ENCODE measurements at regions not wholly inside any gene's neighbourhood (a gene's known extent, or its start where the extent isn't known, plus 50 kb on each side); places are given as distances from the start of the nearest gene placed in this dataset.
"Not testable (repeated sequence)": the region's sequence is repeated elsewhere in the genome, so short reads cannot be mapped to it uniquely, and the experiment has no call there.

DNA sequence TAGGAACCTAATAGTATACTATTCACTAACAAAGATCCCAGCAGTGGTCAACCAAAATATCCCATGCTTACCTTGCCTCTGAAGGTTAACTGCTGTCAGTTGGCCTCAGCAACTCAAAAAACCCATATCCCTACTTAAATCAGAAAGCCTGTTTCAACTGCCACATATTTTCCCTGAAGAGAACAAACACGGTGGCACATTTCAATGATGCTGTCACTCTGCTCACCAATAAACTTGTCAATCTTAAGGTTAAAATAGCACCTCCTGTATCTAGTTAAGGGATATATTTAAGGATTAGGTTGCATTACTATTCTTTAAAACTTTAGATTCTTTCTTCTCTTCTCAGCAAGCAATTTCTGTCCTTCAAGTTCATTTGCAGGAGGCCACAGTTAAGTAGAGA, 986.9 kb downstream of the CDH18 start:
- no peak for DNase-seq

DNA sequence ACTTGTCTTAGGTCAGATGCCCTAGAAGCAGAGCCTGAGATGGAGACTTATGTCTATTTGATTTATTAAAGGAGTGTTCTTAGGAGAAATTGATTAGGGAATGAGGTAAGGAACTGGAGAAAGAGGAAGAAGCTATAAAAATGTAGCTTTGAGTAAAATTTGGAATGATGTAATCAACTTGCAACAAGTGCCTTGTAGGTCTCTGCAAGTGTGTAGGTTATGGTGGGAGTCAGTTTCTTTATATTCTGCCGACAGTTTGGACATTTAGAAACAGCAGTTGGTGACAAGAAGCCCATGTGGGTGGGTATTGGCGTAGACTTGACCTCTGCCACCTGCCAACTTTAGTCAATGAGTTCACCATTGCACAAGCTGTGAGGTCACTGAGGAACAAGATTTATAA, 986.5 kb downstream of the CDH18 start:
- DNase-seq: no peak

GRCh38 chr5:19002111-19002510, 985.9 kb downstream of the CDH18 start:
- DNase-seq: no peak

GRCh38 chr5:19018822-19019221, 969.2 kb downstream of the CDH18 start:
- no peak for DNase-seq

DNA sequence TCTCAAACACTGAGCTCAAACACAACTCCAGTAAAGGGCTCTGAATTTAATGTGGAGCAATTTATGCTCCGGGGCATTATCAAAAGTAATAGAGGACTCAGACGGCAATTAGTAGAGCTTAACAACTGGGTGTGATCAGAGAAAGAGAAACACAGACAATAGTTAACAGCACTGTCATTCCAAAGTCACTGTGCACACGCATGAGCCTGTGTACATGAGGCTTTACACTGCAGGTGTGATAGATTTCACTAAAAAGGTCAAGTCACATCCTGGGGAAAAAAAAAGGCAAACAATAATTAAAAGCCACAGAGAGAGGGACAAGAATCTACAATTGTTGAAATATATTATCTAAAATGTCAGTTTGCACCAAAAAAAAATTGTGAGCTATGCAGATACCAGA, 956.5 kb downstream of the CDH18 start:
- DNase-seq: no peak

- DNase-seq: no peak
Observed at GRCh38 chr5:19035816-19036215, 952.2 kb downstream of the CDH18 start.

DNA sequence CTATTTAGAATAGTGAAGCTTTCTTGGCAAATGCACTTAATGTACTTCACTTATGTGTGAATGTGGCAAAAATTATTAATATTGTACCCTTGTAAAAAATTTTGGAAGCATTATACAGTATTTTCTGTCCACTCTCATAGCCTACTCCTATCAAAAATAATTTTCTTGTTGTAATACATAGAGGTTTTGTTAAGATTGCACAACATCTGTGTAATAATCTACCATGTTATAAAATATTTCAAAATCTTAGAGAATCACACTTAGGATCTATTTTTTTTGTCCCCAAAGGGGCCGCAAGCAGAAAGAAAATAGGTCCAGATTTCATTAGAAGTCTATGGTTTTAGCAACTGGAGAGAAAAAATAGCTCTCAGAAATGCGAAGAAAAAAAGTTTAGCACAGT, 945.9 kb downstream of the CDH18 start:
- DNase-seq: no peak

DNA sequence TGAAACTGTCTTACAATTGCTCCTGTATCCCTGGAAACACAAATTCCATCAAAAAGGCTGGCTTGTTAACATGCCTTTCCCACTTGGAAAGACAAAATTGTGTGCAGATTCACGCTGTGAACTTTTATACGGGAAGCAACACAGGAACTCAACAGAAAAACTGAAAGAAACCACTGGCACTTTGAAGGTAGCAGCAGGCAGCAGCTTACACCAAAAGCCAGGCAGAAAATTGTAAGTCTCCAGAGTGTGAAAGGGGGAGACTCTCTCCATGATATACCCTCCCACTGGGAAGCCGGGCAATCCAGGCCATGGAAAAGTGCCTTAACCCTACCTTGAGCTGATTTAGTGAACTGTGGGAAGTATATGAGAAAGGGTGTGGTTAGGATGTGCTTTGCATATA, 943.7 kb downstream of the CDH18 start:
- DNase-seq: no peak

DNA sequence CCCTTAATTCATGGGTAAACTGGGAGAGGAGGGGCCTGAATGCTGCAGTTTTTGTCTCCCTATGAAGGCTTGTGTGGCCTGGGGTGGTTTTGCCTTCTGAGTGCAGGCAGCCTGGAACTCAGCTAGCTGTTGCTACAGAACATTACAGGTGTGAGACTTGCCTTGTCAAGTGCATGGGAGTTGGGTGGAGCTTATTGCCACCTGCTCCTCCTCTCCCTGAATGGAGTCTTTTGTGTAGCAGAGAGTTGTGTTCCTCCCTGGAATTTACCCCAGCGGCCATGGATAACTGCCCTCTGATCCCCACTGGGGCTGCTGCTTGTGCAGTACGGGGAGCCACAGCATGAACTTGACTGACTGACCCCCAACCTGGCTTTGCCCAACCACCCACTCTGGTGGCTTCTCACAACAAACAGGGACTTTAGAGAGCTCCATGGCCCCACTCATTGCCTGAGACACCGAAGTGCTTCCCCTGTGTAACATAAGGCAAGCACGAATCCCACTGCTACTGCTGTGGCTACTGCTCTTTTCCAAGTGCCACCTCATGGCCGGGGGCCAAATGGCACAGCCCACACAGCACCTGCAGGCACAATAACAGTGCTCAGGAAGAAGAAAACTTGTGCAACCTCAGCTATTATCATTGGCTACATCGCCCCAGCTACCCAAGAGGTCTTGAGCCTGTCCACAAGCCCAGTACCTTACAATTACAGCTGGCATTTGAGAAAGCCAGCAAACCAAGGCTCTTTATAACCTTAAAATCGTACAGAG, 942.9 kb downstream of the CDH18 start:
- no peak for DNase-seq

DNA sequence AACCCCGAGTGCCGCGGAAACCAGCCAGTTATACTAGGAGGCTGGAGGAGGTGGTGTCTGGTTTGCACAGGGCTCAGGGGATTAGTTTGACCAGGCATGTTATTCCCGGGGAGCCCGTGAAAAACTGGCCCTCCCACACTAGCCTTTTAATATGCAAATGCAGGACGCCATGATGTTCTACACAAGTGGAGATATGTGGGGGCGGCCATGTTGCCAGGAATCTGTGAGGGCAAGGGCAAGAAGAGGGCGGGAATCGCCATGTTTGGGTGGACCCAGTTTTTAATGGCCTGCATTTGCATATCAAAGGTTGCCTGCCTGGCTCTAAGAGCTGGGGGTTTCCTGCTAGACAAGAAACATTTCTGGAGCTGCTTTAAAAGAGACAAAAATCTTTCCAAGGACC, 940.7 kb downstream of the CDH18 start:
- no peak for DNase-seq

DNA sequence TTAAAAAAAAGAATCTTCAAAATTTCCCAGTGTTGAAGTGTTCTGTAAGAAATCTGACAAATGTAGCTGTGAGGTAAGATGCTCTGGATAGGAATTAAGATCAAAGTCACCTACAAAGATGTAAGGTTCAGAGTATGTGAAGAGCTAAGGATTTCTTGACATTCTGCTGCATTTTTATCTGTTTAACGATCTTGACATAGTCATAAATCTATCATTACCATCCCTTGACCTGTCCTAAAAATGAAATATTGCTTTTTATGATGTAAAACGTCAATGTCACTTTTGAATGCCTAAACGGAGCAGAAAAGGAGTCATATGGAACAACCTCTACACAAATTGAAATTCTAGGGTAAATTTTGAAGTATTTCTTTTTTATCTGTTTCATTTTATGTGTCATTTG, 939.3 kb downstream of the CDH18 start:
- no peak for DNase-seq

GRCh38 chr5:19058216-19058615, 929.8 kb downstream of the CDH18 start:
- no peak for DNase-seq

DNA sequence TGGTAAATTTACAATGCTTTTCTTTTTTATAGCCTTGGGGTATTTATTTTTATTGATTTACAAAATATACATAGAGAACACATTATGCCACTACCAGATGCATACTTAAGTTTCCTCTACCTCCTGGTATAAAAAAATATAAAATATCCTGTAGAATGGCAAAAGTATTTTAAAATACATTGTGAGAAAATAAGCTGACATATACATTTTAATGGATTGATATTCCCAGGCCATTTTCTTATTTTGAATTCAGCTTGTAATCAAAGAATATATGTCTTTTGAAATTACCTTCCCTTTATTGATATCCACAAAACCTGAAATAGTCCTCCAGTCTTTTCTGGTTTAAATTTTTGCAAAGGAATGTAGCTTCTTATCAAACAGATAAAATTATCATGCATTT, 923.9 kb downstream of the CDH18 start:
- no peak for DNase-seq

- no peak for DNase-seq
Observed at GRCh38 chr5:19067741-19068140, 920.3 kb downstream of the CDH18 start.

- DNase-seq: no peak
Observed at GRCh38 chr5:19098434-19098833, 889.6 kb downstream of the CDH18 start.

DNA sequence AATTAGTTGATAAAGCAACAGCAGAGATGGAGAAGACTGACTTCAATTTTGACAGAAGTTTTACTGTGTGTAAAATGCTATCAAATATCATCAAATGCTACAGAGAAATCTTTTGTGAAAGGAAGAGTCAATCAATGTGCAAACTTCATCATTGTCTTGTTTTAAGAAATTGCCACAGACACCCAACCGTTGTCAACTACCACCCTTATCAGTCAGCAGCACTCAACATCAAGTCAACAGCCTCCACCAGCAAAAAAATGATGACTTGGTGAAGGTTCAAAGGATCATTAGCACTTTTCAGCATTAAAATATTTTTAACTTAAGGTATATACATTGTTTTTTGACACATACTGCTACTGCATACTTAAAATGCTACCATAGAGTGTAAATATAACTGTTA, 888.8 kb downstream of the CDH18 start:
- DNase-seq: no peak

DNA sequence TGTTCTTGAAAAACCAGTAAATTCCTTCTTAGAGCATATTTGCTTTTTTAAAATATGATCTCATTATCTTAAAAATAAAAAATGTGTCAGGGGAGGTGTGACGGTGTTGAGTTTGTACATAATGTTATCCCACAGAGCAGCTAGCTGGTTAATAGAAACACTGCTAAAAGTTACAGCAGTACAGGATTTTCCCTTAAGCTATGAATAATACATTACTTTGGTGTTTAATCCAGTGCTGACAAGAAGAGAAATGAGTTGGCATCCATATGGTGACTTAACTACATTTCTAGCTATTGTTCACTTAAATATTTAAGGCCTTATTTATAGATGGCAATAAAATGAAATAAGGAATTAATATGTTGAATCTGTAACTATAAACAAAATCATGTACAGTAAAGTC, 883.1 kb downstream of the CDH18 start:
- no peak for DNase-seq

DNA sequence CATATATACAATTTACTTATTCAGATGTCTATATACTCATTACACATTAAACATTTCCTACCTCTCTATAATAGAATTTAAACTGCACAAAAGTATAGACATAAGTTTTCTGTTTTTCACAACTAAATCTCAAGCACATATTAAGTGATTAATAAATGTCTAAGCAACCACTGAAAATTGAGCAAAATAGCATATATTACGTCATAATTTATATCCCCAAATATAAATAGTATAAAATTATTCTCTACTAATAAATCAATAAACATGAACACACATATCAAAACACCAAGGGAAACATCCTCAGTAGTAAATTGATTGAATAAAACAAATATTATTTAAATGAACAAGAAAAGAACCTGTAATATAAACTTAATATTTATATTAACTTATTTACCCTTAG, 865.1 kb downstream of the CDH18 start:
- DNase-seq: no peak

GRCh38 chr5:19125956-19126713, 861.9 kb downstream of the CDH18 start:
- no peak for DNase-seq

DNA sequence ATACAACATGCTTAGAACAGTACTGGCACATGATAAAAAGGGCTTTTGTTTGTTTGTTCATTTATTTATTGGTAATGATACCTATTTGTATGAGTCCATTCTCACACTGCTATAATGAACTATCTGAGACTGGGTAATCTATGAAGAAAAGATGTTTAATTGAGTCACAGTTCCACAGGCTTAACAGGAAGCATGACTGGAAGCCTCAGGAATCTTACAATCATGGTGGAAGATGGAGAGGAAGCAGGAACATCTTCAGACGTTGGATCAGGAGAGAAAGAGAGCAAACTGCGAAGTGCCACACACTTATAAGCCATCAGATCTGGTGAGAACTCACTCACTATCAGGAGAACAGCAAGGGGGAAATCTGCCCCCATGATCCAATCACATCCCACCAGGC, 847.7 kb downstream of the CDH18 start:
- no peak for DNase-seq

GRCh38 chr5:19141937-19142524, 846.0 kb downstream of the CDH18 start:
- DNase-seq: not testable (repeated sequence)

GRCh38 chr5:19142713-19143414, 845.1 kb downstream of the CDH18 start:
- not testable (repeated sequence) for DNase-seq

DNA sequence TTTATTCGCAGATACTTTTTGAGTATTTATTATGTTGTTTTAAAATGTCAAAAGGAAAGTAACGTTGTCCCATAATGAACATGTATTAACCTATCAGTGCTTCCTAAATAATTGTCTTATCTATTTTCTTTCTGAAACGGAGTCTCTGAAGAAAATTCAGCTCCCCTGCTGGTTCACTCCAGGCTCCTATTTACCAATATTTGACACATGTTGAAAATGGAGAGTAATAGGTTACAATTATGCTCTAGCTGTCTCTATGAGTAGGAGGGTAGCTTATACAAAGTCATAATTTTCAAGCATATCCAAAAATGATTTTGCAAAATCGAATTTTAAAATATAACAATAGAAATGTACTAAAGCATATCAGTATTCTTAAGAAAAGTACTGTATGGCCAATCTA, 844.1 kb downstream of the CDH18 start:
- DNase-seq: no peak

GRCh38 chr5:19169426-19169825, 818.6 kb downstream of the CDH18 start:
- DNase-seq: no peak

Measured in CD4-positive, alpha-beta T cell treated with Interleukin-4 for 1 hour (primary cell).